Astrocyte (in vitro differentiated cells and primary cell): ENCODE measurements at regions not wholly inside any gene's neighbourhood (a gene's known extent, or its start where the extent isn't known, plus 50 kb on each side); places are given as distances from the start of the nearest gene placed in this dataset.

Experiments used
- DNase-seq: peaks from one replicate; pipeline ENCODE4 v3.0.0-alpha.2; 2010; ENCODE audit warnings: low read depth
- FAIRE-seq: peaks from 2 replicates; lab custom pipeline; 2011; peaks lifted over from hg19 to GRCh38; lab: Jason Lieb, UNC
- H2AFZ ChIP-seq: 2 replicates; pipeline ENCODE4 v1.6.0; 2012; ENCODE audit warnings: low read depth, low read length, inconsistent platforms
- H3K27ac ChIP-seq: 2 replicates; pipeline ENCODE4 v1.5.1; 2011; ENCODE audit warnings: low read depth, low read length, inconsistent platforms
- H3K27me3 ChIP-seq: 2 replicates; pipeline ENCODE4 v1.6.0; 2011; ENCODE audit warnings: low read length, inconsistent platforms; ENCODE audit not compliant: insufficient read depth
- H3K36me3 ChIP-seq: 2 replicates; pipeline ENCODE4 v1.5.1; 2011; ENCODE audit warnings: low read length, inconsistent platforms; ENCODE audit not compliant: insufficient read depth
- H3K4me1 ChIP-seq: 2 replicates; pipeline ENCODE4 v1.5.1; 2011; ENCODE audit warnings: low read length, inconsistent platforms; ENCODE audit not compliant: insufficient read depth
- H3K4me2 ChIP-seq: 2 replicates; pipeline ENCODE4 v1.6.0; 2012; ENCODE audit warnings: low read length, inconsistent platforms
- H3K4me3 ChIP-seq: 2 replicates; pipeline ENCODE4 v1.5.1; 2011; ENCODE audit warnings: low read depth, mild to moderate bottlenecking, low read length, inconsistent platforms; ENCODE audit not compliant: insufficient read depth
- H3K79me2 ChIP-seq: 2 replicates; pipeline ENCODE4 v1.6.0; 2012; ENCODE audit warnings: mild to moderate bottlenecking, low read length, inconsistent platforms; ENCODE audit not compliant: insufficient read depth
- H3K9ac ChIP-seq: 2 replicates; pipeline ENCODE4 v1.6.0; 2012; ENCODE audit warnings: mild to moderate bottlenecking, low read length, inconsistent platforms
- H3K9me3 ChIP-seq: 2 replicates; pipeline ENCODE4 v1.5.1; 2012; ENCODE audit warnings: low read depth, mild to moderate bottlenecking, low read length, inconsistent platforms; ENCODE audit not compliant: insufficient read depth
- H4K20me1 ChIP-seq: 2 replicates; pipeline ENCODE4 v1.6.0; 2012; ENCODE audit warnings: low read length, inconsistent platforms; ENCODE audit not compliant: insufficient read depth
- H3K27ac Mint-ChIP-seq: one replicate; pipeline ENCODE4 v1.8.0; 2021; ENCODE audit warnings: mild to moderate bottlenecking, mixed read lengths; ENCODE audit not compliant: unreplicated experiment
- H3K27me3 Mint-ChIP-seq: one replicate; pipeline ENCODE4 v1.8.0; 2021; ENCODE audit warnings: low read depth, mixed read lengths; ENCODE audit not compliant: unreplicated experiment
- H3K36me3 Mint-ChIP-seq: one replicate; pipeline ENCODE4 v1.8.0; 2021; ENCODE audit warnings: low read depth, mixed read lengths; ENCODE audit not compliant: unreplicated experiment
- H3K4me1 Mint-ChIP-seq: one replicate; pipeline ENCODE4 v1.8.0; 2021; ENCODE audit warnings: low read depth, mixed read lengths; ENCODE audit not compliant: unreplicated experiment
- H3K4me3 Mint-ChIP-seq: one replicate; pipeline ENCODE4 v1.8.0; 2021; ENCODE audit warnings: mild to moderate bottlenecking, moderate library complexity, mixed read lengths; ENCODE audit not compliant: unreplicated experiment
- H3K9me3 Mint-ChIP-seq: one replicate; pipeline ENCODE4 v1.8.0; 2021; ENCODE audit warnings: mild to moderate bottlenecking, mixed read lengths; ENCODE audit not compliant: unreplicated experiment
- EZH2 ChIP-seq: IDR thresholded peaks from 2 replicates; pipeline ENCODE4 v1.6.1; 2012; ENCODE audit warnings: mild to moderate bottlenecking, low read length, inconsistent platforms; ENCODE audit not compliant: insufficient read depth
- TF ChIP-seq, protein P1 (sequence below): IDR thresholded peaks from 2 replicates; pipeline ENCODE4 v1.5.1; 2011; ENCODE audit warnings: low read depth, mild to moderate bottlenecking, inconsistent platforms, low read length, moderate library complexity; ENCODE audit not compliant: insufficient read depth

DNA sequence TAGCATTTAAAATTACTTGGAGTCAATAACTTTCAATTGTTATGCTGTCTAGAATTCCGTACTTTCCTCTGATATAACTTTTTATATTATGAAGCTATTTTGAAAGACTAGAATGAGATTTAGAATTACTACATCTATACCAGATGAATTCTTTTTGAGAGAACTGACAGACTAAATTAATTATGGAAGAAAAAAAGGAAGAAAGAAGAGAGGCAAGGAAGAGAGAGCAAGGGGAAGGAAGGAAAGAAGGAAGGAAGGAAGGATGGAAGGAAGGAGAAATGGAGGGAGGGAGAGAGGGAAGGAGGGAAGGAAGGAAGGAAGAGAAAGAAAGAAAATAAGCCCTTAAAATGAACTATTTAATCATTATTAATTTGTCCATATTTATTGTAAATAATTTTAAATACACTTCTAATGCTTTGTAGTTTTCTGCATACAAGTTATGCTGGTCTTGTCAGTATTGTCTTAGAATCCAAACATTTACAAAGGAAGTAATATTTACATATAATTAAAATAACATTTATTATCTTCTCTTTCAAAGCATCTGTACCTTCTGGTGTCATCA, 280.4 kb upstream of the HSF2 start:
- H3K4me1 Mint-ChIP-seq, result no peaks in the 10 kb centered on the region
- FAIRE-seq (no peak), DNase-seq (no peak)
- no peak overlapping the region for H3K9ac ChIP-seq
- no peaks in the 10 kb centered on the region for H3K79me2 ChIP-seq
- H3K36me3 Mint-ChIP-seq, result no peaks in the 10 kb centered on the region
- no peak overlapping the region for H3K4me2 ChIP-seq
- TF ChIP-seq, protein P1, sequence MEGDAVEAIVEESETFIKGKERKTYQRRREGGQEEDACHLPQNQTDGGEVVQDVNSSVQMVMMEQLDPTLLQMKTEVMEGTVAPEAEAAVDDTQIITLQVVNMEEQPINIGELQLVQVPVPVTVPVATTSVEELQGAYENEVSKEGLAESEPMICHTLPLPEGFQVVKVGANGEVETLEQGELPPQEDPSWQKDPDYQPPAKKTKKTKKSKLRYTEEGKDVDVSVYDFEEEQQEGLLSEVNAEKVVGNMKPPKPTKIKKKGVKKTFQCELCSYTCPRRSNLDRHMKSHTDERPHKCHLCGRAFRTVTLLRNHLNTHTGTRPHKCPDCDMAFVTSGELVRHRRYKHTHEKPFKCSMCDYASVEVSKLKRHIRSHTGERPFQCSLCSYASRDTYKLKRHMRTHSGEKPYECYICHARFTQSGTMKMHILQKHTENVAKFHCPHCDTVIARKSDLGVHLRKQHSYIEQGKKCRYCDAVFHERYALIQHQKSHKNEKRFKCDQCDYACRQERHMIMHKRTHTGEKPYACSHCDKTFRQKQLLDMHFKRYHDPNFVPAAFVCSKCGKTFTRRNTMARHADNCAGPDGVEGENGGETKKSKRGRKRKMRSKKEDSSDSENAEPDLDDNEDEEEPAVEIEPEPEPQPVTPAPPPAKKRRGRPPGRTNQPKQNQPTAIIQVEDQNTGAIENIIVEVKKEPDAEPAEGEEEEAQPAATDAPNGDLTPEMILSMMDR, result no peak
- no peak for TF ChIP-seq EZH2
- no peak overlapping the region for H2AFZ ChIP-seq
- no peaks in the 10 kb centered on the region for H3K4me1 ChIP-seq
- H3K4me3 ChIP-seq, result no peak overlapping the region
- no peaks in the 10 kb centered on the region for H3K27me3 Mint-ChIP-seq
- no peak overlapping the region for H3K27ac ChIP-seq
- H3K9me3 ChIP-seq, result no peaks in the 10 kb centered on the region
- no peak overlapping the region for H3K4me3 Mint-ChIP-seq
- H3K27ac Mint-ChIP-seq, result no peak overlapping the region
- H4K20me1 ChIP-seq, result no peaks in the 10 kb centered on the region
- no peaks in the 10 kb centered on the region for H3K36me3 ChIP-seq
- H3K27me3 ChIP-seq, result no peaks in the 10 kb centered on the region
- no peaks in the 10 kb centered on the region for H3K9me3 Mint-ChIP-seq

DNA sequence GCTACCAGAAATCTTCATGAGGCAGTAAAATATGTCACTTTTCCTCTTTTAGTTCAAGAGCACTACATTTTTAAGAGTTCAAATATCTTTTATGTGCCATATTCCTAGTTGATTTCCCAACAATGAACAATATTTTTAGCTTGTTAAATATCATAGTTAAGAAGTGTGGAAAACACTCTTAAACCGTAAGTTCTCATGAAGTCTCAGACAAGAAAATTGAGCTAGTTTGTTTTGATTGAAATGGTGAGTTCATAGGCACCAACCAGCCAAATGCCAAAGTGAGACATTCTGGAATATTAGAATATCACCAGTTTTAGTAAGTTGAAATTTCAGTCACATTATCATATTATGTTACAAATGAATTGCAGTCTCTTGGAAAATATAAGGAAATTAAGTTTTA, 277.2 kb upstream of the HSF2 start:
- H3K4me3 Mint-ChIP-seq, result no peak overlapping the region
- H3K4me1 Mint-ChIP-seq, result no peaks in the 10 kb centered on the region
- Histone ChIP-seq H3K79me2 (no peaks in the 10 kb centered on the region), H4K20me1 (no peaks in the 10 kb centered on the region), H3K4me1 (no peaks in the 10 kb centered on the region), H3K4me3 (no peak overlapping the region), H3K36me3 (no peaks in the 10 kb centered on the region), H2AFZ (no peak overlapping the region), H3K4me2 (no peak overlapping the region), H3K27ac (no peak overlapping the region), H3K9me3 (no peaks in the 10 kb centered on the region), H3K9ac (no peak overlapping the region), H3K27me3 (no peaks in the 10 kb centered on the region)
- no peak overlapping the region for H3K27ac Mint-ChIP-seq
- H3K36me3 Mint-ChIP-seq, result no peaks in the 10 kb centered on the region
- no peak for TF ChIP-seq EZH2
- TF ChIP-seq, protein P1, result no peak
- no peaks in the 10 kb centered on the region for H3K27me3 Mint-ChIP-seq
- no peak for DNase-seq
- FAIRE-seq, result no peak
- no peaks in the 10 kb centered on the region for H3K9me3 Mint-ChIP-seq

DNA sequence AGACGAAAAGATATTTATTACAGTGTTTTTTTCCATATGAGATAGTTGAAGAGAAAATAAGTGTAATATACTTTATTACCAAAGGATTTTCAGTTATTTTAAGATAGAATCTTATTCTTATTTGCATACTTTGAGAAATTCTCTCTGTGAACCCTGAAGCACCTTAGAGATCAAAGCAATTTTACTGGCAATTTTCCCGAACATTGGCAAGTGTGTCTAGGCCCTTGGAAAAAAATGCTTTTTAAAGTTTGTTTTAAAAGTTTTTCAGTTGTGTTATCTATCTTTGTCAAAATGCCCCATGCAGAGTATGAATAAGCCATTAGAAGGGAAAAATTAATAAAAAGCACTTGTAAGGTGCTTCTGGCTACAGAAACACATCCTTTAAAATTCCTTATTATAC, 276.8 kb upstream of the HSF2 start:
- Histone ChIP-seq H3K27ac (no peak overlapping the region), H3K9me3 (no peaks in the 10 kb centered on the region), H3K4me3 (no peak overlapping the region), H3K27me3 (no peaks in the 10 kb centered on the region), H2AFZ (no peak overlapping the region), H3K9ac (no peak overlapping the region), H3K4me2 (no peak overlapping the region), H3K36me3 (no peaks in the 10 kb centered on the region), H3K79me2 (no peaks in the 10 kb centered on the region), H4K20me1 (no peaks in the 10 kb centered on the region), H3K4me1 (no peaks in the 10 kb centered on the region)
- H3K27ac Mint-ChIP-seq, result no peak overlapping the region
- FAIRE-seq, result no peak
- TF ChIP-seq, protein P1, result no peak
- TF ChIP-seq EZH2, result no peak
- H3K4me3 Mint-ChIP-seq, result no peak overlapping the region
- no peaks in the 10 kb centered on the region for H3K27me3 Mint-ChIP-seq
- H3K4me1 Mint-ChIP-seq, result no peaks in the 10 kb centered on the region
- H3K9me3 Mint-ChIP-seq, result no peaks in the 10 kb centered on the region
- no peak for DNase-seq
- no peaks in the 10 kb centered on the region for H3K36me3 Mint-ChIP-seq
